ENCODE measurements at regions not wholly inside any gene's neighbourhood (a gene's known extent, or its start where the extent isn't known, plus 50 kb on each side); places are given as distances from the start of the nearest gene placed in this dataset.

- TF ChIP-seq ZFX (IDR thresholded peaks at IDR 0.05), result no peak
- TF ChIP-seq CTCF (conservative IDR thresholded peaks at IDR 0.05), result no peak
- no peak overlapping the region; the same call in 1 of the 2 replicates for H3K27ac ChIP-seq
Observed at GRCh38 chr7:24466168-24466768, 107.0 kb upstream of the PALS2 start.

- H3K27ac ChIP-seq, result no peak overlapping the region
- TF ChIP-seq CTCF (conservative IDR thresholded peaks at IDR 0.05), result no peak
- no peak for TF ChIP-seq ZFX (IDR thresholded peaks at IDR 0.05)
Observed at GRCh38 chr7:24469118-24469517, 104.1 kb upstream of the PALS2 start.

- TF ChIP-seq CTCF (conservative IDR thresholded peaks at IDR 0.05) (no peak), ZFX (IDR thresholded peaks at IDR 0.05) (no peak)
- H3K27ac ChIP-seq, result no peak overlapping the region
Observed at GRCh38 chr7:24472093-24472492, 101.2 kb upstream of the PALS2 start.

- H3K27ac ChIP-seq, result no peak overlapping the region
- no peak for TF ChIP-seq CTCF (conservative IDR thresholded peaks at IDR 0.05)
- TF ChIP-seq ZFX (IDR thresholded peaks at IDR 0.05), result no peak
Observed at GRCh38 chr7:24475166-24475961, 97.9 kb upstream of the PALS2 start.

GRCh38 chr7:24476227-24476626 is 97.0 kb upstream of the PALS2 start:
- no peak overlapping the region for H3K27ac ChIP-seq
- no peak for TF ChIP-seq ZFX (IDR thresholded peaks at IDR 0.05)

GRCh38 chr7:24477398-24478136 is 95.7 kb upstream of the PALS2 start:
- peak overlapping the region; percentile 63; the same call in 1 of the 2 replicates for H3K27ac ChIP-seq
- TF ChIP-seq ZFX (IDR thresholded peaks at IDR 0.05), result no peak

- H3K27ac ChIP-seq, result peak overlapping the region; percentile 63; the same call in 1 of the 2 replicates
- no peak for TF ChIP-seq ZFX (IDR thresholded peaks at IDR 0.05)
Observed at GRCh38 chr7:24478137-24478655, 95.1 kb upstream of the PALS2 start.

- no peak overlapping the region for H3K27ac ChIP-seq
- TF ChIP-seq ZFX (IDR thresholded peaks at IDR 0.05) (no peak), CTCF (conservative IDR thresholded peaks at IDR 0.05) (no peak)
Observed at GRCh38 chr7:24480501-24480900, 92.8 kb upstream of the PALS2 start.

Data from C4-2B (cell line).